Breast epithelium (tissue), 3 donors: ENCODE measurements at regions not wholly inside any gene's neighbourhood (a gene's known extent, or its start where the extent isn't known, plus 50 kb on each side); places are given as distances from the start of the nearest gene placed in this dataset.

Experiments
- POLR2AphosphoS5 ChIP-seq, 3 donors: sonication (generic); formaldehyde crosslinking; IDR thresholded peaks; one replicate each; pipeline ENCODE4 v1.6.1; 2017; ENCODE audit warnings: antibody characterized with exemption in 3 of 3
- TF ChIP-seq, protein P1 (sequence below), 3 donors: fragments of 450-650 bp; IDR thresholded peaks; one replicate each; pipeline ENCODE4 v1.5.1; 2016 to 2017; ENCODE audit warnings: antibody characterized with exemption in 3 of 3, mild to moderate bottlenecking in 3 of 3, moderate library complexity in 3 of 3

DNA sequence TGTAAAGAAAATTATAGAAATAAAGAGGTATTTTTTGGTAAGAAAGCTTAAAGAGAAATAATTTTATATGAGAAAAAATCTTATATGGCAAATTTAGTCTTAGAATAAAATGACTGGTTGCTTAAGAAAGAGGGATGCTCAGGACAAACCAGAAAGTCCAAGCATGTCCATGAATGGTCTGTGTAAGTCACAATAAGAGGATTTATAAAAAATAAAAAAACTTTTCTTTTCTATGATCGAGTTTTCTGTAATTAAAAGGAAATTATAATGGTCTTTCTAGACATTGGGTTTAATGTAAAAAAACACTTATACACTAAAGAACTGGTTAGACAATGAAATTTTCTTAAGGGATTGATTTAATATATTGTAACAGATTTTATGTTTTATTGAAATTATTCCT is 819.6 kb downstream of the TBC1D22A start:
- TF ChIP-seq, protein P1, sequence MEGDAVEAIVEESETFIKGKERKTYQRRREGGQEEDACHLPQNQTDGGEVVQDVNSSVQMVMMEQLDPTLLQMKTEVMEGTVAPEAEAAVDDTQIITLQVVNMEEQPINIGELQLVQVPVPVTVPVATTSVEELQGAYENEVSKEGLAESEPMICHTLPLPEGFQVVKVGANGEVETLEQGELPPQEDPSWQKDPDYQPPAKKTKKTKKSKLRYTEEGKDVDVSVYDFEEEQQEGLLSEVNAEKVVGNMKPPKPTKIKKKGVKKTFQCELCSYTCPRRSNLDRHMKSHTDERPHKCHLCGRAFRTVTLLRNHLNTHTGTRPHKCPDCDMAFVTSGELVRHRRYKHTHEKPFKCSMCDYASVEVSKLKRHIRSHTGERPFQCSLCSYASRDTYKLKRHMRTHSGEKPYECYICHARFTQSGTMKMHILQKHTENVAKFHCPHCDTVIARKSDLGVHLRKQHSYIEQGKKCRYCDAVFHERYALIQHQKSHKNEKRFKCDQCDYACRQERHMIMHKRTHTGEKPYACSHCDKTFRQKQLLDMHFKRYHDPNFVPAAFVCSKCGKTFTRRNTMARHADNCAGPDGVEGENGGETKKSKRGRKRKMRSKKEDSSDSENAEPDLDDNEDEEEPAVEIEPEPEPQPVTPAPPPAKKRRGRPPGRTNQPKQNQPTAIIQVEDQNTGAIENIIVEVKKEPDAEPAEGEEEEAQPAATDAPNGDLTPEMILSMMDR (IDR thresholded peaks at IDR 0.05): no peak
- TF ChIP-seq POLR2AphosphoS5 (IDR thresholded peaks at IDR 0.05): no peak
